ENCODE measurements at regions not wholly inside any gene's neighbourhood (a gene's known extent, or its start where the extent isn't known, plus 50 kb on each side); places are given as distances from the start of the nearest gene placed in this dataset.

- intact Hi-C loops (cut with micrococcal nuclease) = no loop called here
- Histone ChIP-seq H3K27me3 (ENCODE audit: control insufficient read depth in 2 of 2, insufficient read depth in 2 of 2, low read length in 2 of 2) (no peaks in the 10 kb centered on the region), H4K20me1 (replicated peaks; ENCODE audit: control insufficient read depth, insufficient read depth, low read length) (no peaks in the 10 kb centered on the region), H3K4me1 (replicated peaks in 1 of 2; ENCODE audit: control insufficient read depth in 2 of 2, insufficient read depth in 2 of 2, low read length in 2 of 2) (no peaks in the 10 kb centered on the region), H3K4me3 (no peak overlapping the region), H2AFZ (ENCODE audit: low read depth, low read length) (no peak overlapping the region), H3K4me2 (ENCODE audit: insufficient read depth, low read length) (no peak overlapping the region), H3K36me3 (ENCODE audit: control insufficient read depth, insufficient read depth, low read length) (no peaks in the 10 kb centered on the region), H3K9me3 (replicated peaks; ENCODE audit: control insufficient read depth, insufficient read depth, low read depth, low read length) (no peaks in the 10 kb centered on the region), H3K9me1 (ENCODE audit: control insufficient read depth, insufficient read depth, low read length) (no peaks in the 10 kb centered on the region), H3K79me2 (ENCODE audit: control insufficient read depth, insufficient read depth, low read length) (no peaks in the 10 kb centered on the region), H3K27ac (ENCODE audit: extremely low read depth, low read depth, low read length) (no peak overlapping the region), H3K9ac (ENCODE audit: insufficient read depth in 1 of 2, low read depth in 2 of 2, low read length in 2 of 2) (no peak overlapping the region)
- CTCF ChIA-PET (ENCODE audit: low intra/inter-chr PET ratio) = no interaction called here
- FAIRE-seq (no peak), ATAC-seq (no peak), DNase-seq (ENCODE audit: extremely low read depth in 1 of 4, low spot score in 3 of 4) (no peak)
- POLR2A ChIA-PET = no interaction called here
- 0% methylated on average over 3 of the region's 3 CpGs for WGBS (ENCODE audit: insufficient coverage, low coverage, missing lambda C conversion rate)
- BruUV-seq (replicated peaks) = no TSS peak
- TF ChIP-seq ZNF75A (CRISPR knock-in tag; IDR thresholded peaks at IDR 0.05) = no peak
- TF ChIP-seq NR3C1 (CRISPR knock-in tag; IDR thresholded peaks at IDR 0.05) = no peak
- TF ChIP-seq, protein P1, sequence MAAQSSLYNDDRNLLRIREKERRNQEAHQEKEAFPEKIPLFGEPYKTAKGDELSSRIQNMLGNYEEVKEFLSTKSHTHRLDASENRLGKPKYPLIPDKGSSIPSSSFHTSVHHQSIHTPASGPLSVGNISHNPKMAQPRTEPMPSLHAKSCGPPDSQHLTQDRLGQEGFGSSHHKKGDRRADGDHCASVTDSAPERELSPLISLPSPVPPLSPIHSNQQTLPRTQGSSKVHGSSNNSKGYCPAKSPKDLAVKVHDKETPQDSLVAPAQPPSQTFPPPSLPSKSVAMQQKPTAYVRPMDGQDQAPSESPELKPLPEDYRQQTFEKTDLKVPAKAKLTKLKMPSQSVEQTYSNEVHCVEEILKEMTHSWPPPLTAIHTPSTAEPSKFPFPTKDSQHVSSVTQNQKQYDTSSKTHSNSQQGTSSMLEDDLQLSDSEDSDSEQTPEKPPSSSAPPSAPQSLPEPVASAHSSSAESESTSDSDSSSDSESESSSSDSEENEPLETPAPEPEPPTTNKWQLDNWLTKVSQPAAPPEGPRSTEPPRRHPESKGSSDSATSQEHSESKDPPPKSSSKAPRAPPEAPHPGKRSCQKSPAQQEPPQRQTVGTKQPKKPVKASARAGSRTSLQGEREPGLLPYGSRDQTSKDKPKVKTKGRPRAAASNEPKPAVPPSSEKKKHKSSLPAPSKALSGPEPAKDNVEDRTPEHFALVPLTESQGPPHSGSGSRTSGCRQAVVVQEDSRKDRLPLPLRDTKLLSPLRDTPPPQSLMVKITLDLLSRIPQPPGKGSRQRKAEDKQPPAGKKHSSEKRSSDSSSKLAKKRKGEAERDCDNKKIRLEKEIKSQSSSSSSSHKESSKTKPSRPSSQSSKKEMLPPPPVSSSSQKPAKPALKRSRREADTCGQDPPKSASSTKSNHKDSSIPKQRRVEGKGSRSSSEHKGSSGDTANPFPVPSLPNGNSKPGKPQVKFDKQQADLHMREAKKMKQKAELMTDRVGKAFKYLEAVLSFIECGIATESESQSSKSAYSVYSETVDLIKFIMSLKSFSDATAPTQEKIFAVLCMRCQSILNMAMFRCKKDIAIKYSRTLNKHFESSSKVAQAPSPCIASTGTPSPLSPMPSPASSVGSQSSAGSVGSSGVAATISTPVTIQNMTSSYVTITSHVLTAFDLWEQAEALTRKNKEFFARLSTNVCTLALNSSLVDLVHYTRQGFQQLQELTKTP (IDR thresholded peaks at IDR 0.05; ENCODE audit: low read depth in 1 of 2, partially characterized antibody in 2 of 2) = no peak
- TF ChIP-seq LCOR (CRISPR knock-in tag; IDR thresholded peaks at IDR 0.05) = no peak
- TF ChIP-seq GTF2B (IDR thresholded peaks at IDR 0.05; ENCODE audit: extremely low read depth, insufficient read length) = no peak
- TF ChIP-seq OTX1 (CRISPR knock-in tag; IDR thresholded peaks at IDR 0.05) = no peak
- TF ChIP-seq PURB (CRISPR knock-in tag; IDR thresholded peaks at IDR 0.05; ENCODE audit: low read depth) = no peak
- TF ChIP-seq PTTG1 (tag; IDR thresholded peaks at IDR 0.05; ENCODE audit: low read depth) = no peak
- no peak for TF ChIP-seq C11orf30 (IDR thresholded peaks at IDR 0.05; ENCODE audit: low read depth)
- no peak for TF ChIP-seq RREB1 (CRISPR knock-in tag; IDR thresholded peaks at IDR 0.05)
- TF ChIP-seq ZC3H4 (CRISPR knock-in tag; IDR thresholded peaks at IDR 0.05; ENCODE audit: borderline replicate concordance) = no peak
- in situ Hi-C loops (cut with MboI) = no loop called here
Measured at GRCh38 chrX:34350561-34351335, 218.6 kb upstream of the FAM47A start.

Data from K562 (cell line).